ENCODE measurements at regions not wholly inside any gene's neighbourhood (a gene's known extent, or its start where the extent isn't known, plus 50 kb on each side); places are given as distances from the start of the nearest gene placed in this dataset.

- no peak for TF ChIP-seq MAX (IDR thresholded peaks at IDR 0.05; ENCODE audit: low read depth, low read length)
- no peak for TF ChIP-seq IKZF2 (IDR thresholded peaks at IDR 0.05)
- TF ChIP-seq SKIL (IDR thresholded peaks at IDR 0.05; ENCODE audit: low read depth, poor library complexity, severe bottlenecking): no peak
- no peak for TF ChIP-seq EZH2 (IDR thresholded peaks at IDR 0.05; ENCODE audit: borderline replicate concordance, control insufficient read depth, low read depth, low read length)
- TF ChIP-seq NFYB (IDR thresholded peaks at IDR 0.05; ENCODE audit: insufficient read depth, low read depth, low read length): no peak
- TF ChIP-seq E2F8 (IDR thresholded peaks at IDR 0.05; ENCODE audit: low read depth, partially characterized antibody): no peak
- TF ChIP-seq ZNF384 (IDR thresholded peaks at IDR 0.05; ENCODE audit: borderline replicate concordance, low read depth, low read length): no peak
- no peak for TF ChIP-seq POLR2AphosphoS2 (IDR thresholded peaks at IDR 0.05; ENCODE audit: low read depth, low read length)
- TF ChIP-seq CUX1 (IDR thresholded peaks at IDR 0.05; ENCODE audit: insufficient replicate concordance, low read depth, low read length): no peak
- no peak for TF ChIP-seq SP1 (IDR thresholded peaks at IDR 0.05; ENCODE audit: low read depth, low read length)
Measured at GRCh38 chr13:33590936-33591335, 227.0 kb upstream of the RFC3 start (continued).

Measured in GM12878 (cell line).